C1 segment of cervical spinal cord (tissue), 14 donors: ENCODE measurements at regions not wholly inside any gene's neighbourhood (a gene's known extent, or its start where the extent isn't known, plus 50 kb on each side); places are given as distances from the start of the nearest gene placed in this dataset.
A peak's percentile ranks its signal among the peaks of the same experiment; 100 is the strongest.

Source experiments
- DNase-seq, 14 donors: peaks; one replicate each; lab custom pipeline; 2025; lab: John Stamatoyannopoulos, UW

- no peak for DNase-seq
Measured at GRCh38 chr9:129365196-129365595, 187.1 kb upstream of the IER5L start.

GRCh38 chr9:129363216-129363873 is 185.3 kb upstream of the IER5L start:
- no peak for DNase-seq

- no peak for DNase-seq
Measured at GRCh38 chr9:129362287-129363000, 184.4 kb upstream of the IER5L start.

GRCh38 chr9:129361196-129361595 is 183.1 kb upstream of the IER5L start:
- no peak for DNase-seq

- no peak for DNase-seq
Measured at GRCh38 chr9:129359916-129360536, 182.0 kb upstream of the IER5L start.

GRCh38 chr9:129359162-129359811 is 181.2 kb upstream of the IER5L start:
- no peak for DNase-seq

GRCh38 chr9:129358621-129359154 is 180.6 kb upstream of the IER5L start:
- no peak for DNase-seq

- DNase-seq: no peak
Measured at GRCh38 chr9:129357773-129358245, 179.7 kb upstream of the IER5L start.

- no peak for DNase-seq
Measured at GRCh38 chr9:129356871-129357772, 179.1 kb upstream of the IER5L start.

GRCh38 chr9:129355631-129356030 is 177.6 kb upstream of the IER5L start:
- no peak for DNase-seq

GRCh38 chr9:129354498-129354897 is 176.4 kb upstream of the IER5L start:
- no peak for DNase-seq

GRCh38 chr9:129353697-129354336 is 175.8 kb upstream of the IER5L start:
- no peak for DNase-seq

- DNase-seq: peak in 2 of 14 donors; percentile 29 to 39
Measured at GRCh38 chr9:129352146-129352865, 174.2 kb upstream of the IER5L start.

- DNase-seq: no peak
Measured at GRCh38 chr9:129351642-129352145, 173.6 kb upstream of the IER5L start.

GRCh38 chr9:129351058-129351641 is 173.1 kb upstream of the IER5L start:
- no peak for DNase-seq

GRCh38 chr9:129350143-129350935 is 172.3 kb upstream of the IER5L start:
- DNase-seq: no peak

GRCh38 chr9:129349665-129349947 is 171.5 kb upstream of the IER5L start:
- no peak for DNase-seq

- no peak for DNase-seq
Measured at GRCh38 chr9:129348890-129349664, 171.0 kb upstream of the IER5L start.
